Esophagus squamous epithelium (tissue), 5 donors: ENCODE measurements at regions not wholly inside any gene's neighbourhood (a gene's known extent, or its start where the extent isn't known, plus 50 kb on each side); places are given as distances from the start of the nearest gene placed in this dataset.

Experiments used
- DNase-seq: peaks from one replicate; lab custom pipeline; 2025; lab: John Stamatoyannopoulos, UW
- H3K27ac ChIP-seq, 4 donors: fragments of 200-600 bp; sonication (generic); one replicate each; pipeline ENCODE4 v1.5.1; 2016 to 2019; ENCODE audit warnings: mild to moderate bottlenecking in 1 of 4
- H3K27me3 ChIP-seq, 4 donors: fragments of 200-600 bp; sonication (generic); 1 replicate in 3 of 4; 2 replicates in 1 of 4; pipeline versions ENCODE4 v1.5.1 to v1.6.0; 2017 to 2021; ENCODE audit warnings: antibody characterized with exemption in 1 of 4
- H3K36me3 ChIP-seq, 3 donors: fragments of 200-600 bp; sonication (generic); one replicate each; pipeline ENCODE4 v1.5.1; 2016 to 2019
- H3K4me1 ChIP-seq, 3 donors: fragments of 200-600 bp; sonication (generic); one replicate each; pipeline ENCODE4 v1.5.1; 2017 to 2019
- H3K4me3 ChIP-seq, 4 donors: fragments of 200-600 bp; sonication (generic); 1 replicate in 3 of 4; 2 replicates in 1 of 4; pipeline ENCODE4 v1.5.1; 2016 to 2019; ENCODE audit warnings: mild to moderate bottlenecking in 2 of 4, moderate library complexity in 1 of 4
- H3K9me3 ChIP-seq, 3 donors: fragments of 200-600 bp; sonication (generic); one replicate each; pipeline ENCODE4 v1.5.1; 2016 to 2019
- POLR2A ChIP-seq, 4 donors: fragments of 450-650 bp; IDR thresholded peaks; one replicate each; pipeline ENCODE4 v1.6.1; 2017; ENCODE audit warnings: antibody characterized with exemption in 4 of 4, mild to moderate bottlenecking in 4 of 4, moderate library complexity in 3 of 4
- WGBS, 2 donors: methylation state at CpG; one replicate each; pipeline ENCODE4 v1.1.5; 2018; 5-methylcytosine and 5-hydroxymethylcytosine counted together
- intact Hi-C: fragments of 100-400 bp; cut with DNase I; formaldehyde crosslinking; loops from one replicate; pipeline ENCODE4 v1.15.0; 2022
- TF ChIP-seq, protein P1 (sequence below), 6 experiments: fragments of 450-650 bp in 4 of 6; fragments of 200-600 bp in 2 of 6; sonication (generic) in 2 of 6; IDR thresholded peaks; one replicate each; pipeline ENCODE4 v1.5.1; 2016 to 2019; ENCODE audit warnings: antibody characterized with exemption in 6 of 6, mild to moderate bottlenecking in 4 of 6, moderate library complexity in 4 of 6
- donor health status: DM: yes; HTN: yes; CAD: no.

DNA sequence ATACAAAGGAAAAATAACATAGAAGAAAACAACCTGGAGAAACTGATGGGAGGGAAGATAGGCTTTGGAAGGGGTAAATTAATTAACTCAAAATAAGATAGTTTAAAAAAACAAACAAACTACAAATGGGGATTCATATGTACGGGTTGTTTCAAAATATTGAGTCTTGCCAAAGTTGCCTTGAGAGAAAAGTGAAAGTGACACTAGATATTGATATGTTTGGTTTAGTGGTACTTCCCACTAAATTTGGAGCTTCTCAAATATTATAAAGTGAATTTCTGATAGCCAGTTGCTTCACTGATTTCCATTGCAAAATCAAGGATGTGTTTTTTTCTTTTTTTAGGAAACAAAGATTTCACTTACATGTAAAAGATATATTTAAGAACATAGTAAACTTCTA, 149.5 kb upstream of the RUNX1 start:
- peak overlapping the region in 3 of 4 donors; percentile 5 to 24 (median 17) for H3K27ac ChIP-seq
- no peak for TF ChIP-seq POLR2A (IDR thresholded peaks at IDR 0.05)
- TF ChIP-seq, protein P1, sequence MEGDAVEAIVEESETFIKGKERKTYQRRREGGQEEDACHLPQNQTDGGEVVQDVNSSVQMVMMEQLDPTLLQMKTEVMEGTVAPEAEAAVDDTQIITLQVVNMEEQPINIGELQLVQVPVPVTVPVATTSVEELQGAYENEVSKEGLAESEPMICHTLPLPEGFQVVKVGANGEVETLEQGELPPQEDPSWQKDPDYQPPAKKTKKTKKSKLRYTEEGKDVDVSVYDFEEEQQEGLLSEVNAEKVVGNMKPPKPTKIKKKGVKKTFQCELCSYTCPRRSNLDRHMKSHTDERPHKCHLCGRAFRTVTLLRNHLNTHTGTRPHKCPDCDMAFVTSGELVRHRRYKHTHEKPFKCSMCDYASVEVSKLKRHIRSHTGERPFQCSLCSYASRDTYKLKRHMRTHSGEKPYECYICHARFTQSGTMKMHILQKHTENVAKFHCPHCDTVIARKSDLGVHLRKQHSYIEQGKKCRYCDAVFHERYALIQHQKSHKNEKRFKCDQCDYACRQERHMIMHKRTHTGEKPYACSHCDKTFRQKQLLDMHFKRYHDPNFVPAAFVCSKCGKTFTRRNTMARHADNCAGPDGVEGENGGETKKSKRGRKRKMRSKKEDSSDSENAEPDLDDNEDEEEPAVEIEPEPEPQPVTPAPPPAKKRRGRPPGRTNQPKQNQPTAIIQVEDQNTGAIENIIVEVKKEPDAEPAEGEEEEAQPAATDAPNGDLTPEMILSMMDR (IDR thresholded peaks at IDR 0.05), result no peak
- peaks cover 0 to 27% (median 4%) of the 10 kb centered on the region in 3 donors for H3K4me1 ChIP-seq
- no peak for DNase-seq
- no peaks in the 10 kb centered on the region for H3K36me3 ChIP-seq
- H3K4me3 ChIP-seq, result no peak overlapping the region
- WGBS, 2 donors, result 31 to 46% methylated on average over 1 of the region's 1 CpG
- H3K27me3 ChIP-seq, result no peaks in the 10 kb centered on the region
- intact Hi-C loops, result no loop called here
- H3K9me3 ChIP-seq, result no peaks in the 10 kb centered on the region

DNA sequence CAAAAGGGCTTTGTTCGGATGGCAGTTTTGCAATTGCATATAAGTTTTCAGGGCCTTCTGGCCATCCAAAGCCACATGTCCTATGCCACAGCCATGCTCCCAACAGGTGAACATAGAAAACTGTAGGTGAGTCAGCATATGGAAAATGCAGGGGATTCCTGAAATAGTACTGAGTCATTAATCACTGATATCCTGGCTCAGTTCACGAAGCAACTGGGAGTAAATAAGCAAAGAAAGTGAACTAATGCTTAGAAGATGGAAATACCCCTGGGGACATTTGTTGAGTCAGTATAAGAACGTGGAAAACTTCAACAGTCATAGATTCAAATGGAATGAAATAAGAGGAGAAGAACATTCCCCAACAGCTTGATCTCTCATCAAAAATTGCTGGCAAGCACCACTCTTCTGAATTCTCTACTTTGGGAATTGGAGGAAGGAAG, 148.9 kb upstream of the RUNX1 start:
- intact Hi-C loops, result no loop called here
- Histone ChIP-seq H3K27me3 (no peaks in the 10 kb centered on the region), H3K4me3 (no peak overlapping the region), H3K36me3 (no peaks in the 10 kb centered on the region), H3K4me1 (peaks cover 0 to 27% (median 4%) of the 10 kb centered on the region in 3 donors), H3K9me3 (no peaks in the 10 kb centered on the region), H3K27ac (peak overlapping the region in 3 of 4 donors; percentile 5 to 24 (median 17))
- 17 to 26% methylated on average over 3 of the region's 3 CpGs for WGBS, 2 donors
- DNase-seq, result no peak
- TF ChIP-seq, protein P1 (IDR thresholded peaks at IDR 0.05), result no peak
- TF ChIP-seq POLR2A (IDR thresholded peaks at IDR 0.05), result no peak

DNA sequence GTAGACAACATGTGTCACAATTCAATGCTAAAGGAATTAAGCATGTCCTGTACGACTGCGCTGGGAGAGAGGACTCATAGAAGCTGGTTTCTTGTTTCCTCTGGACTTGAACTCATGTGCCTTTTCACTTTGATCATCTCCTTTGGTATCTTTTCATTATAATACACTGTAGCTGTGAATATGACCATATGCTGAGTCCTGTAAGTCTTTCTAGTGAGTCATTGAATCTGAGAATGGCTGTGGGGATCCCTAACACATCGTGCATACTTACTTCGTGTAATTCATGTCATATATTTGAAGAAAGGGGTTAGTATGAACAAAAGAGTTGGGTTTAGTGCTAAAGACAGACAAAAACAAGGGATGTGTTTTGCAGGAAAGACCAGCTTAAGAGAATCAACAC, 148.1 kb upstream of the RUNX1 start:
- intact Hi-C loops, result no loop called here
- no peak for DNase-seq
- H3K36me3 ChIP-seq, result no peaks in the 10 kb centered on the region
- H3K9me3 ChIP-seq, result no peaks in the 10 kb centered on the region
- no peaks in the 10 kb centered on the region for H3K27me3 ChIP-seq
- no peak for TF ChIP-seq POLR2A (IDR thresholded peaks at IDR 0.05)
- TF ChIP-seq, protein P1 (IDR thresholded peaks at IDR 0.05), result no peak
- H3K4me3 ChIP-seq, result no peak overlapping the region
- WGBS, 2 donors, result 69 to 71% methylated on average over 4 of the region's 4 CpGs
- peak overlapping the region in 1 of 4 donors; percentile 17 for H3K27ac ChIP-seq
- H3K4me1 ChIP-seq, result peaks cover 0 to 27% (median 4%) of the 10 kb centered on the region in 3 donors

DNA sequence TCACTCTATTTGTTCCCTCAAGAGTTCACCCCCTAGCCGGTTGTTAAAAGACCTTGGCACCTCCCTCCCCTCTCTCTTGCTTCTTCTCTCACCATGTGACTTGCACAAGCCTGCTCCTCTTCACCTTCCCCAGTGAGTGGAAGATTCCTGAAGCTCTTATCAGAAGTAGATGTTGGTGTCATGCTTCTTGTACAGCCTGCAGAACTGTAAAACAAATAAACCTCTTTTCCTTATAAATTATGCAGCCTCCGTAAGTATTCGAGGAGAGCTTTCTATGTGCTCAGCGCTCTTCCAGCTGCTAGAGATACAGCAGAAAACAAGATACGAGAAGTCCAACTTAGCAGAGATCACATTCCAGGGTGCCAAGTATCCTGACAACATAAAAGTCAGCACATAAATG, 147.0 kb upstream of the RUNX1 start:
- 83 to 84% methylated on average over 5 of the region's 5 CpGs for WGBS, 2 donors
- no peak for TF ChIP-seq POLR2A (IDR thresholded peaks at IDR 0.05)
- TF ChIP-seq, protein P1 (IDR thresholded peaks at IDR 0.05), result no peak

DNA sequence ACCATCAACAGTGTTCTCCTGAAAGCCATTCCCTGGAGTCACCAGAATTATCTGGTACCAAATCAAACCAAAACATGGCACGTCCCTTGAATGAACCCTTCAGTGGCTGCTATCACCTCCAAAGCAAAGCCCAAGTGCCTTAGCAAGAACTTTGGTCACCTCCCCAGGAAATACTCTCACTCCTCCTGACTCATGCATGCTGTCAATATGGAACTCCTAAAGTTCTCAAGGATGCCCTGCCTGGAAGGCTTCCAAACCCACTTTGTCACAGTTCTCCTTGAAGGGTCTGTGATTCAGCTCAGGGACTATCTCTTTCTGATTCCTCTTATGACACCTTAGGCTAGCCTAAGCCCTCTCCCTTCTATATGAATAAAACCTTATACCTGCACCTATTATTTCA, 146.1 kb upstream of the RUNX1 start:
- DNase-seq, result no peak
- intact Hi-C loops, result no loop called here

More for the DNA sequence above, 147.0 kb upstream of the RUNX1 start:
- peaks cover 0 to 27% (median 4%) of the 10 kb centered on the region in 3 donors for H3K4me1 ChIP-seq
- H3K9me3 ChIP-seq, result no peaks in the 10 kb centered on the region
- no peaks in the 10 kb centered on the region for H3K36me3 ChIP-seq
- H3K27me3 ChIP-seq, result no peaks in the 10 kb centered on the region
- DNase-seq, result no peak
- intact Hi-C loops, result no loop called here
- no peak overlapping the region for H3K27ac ChIP-seq
- no peak overlapping the region for H3K4me3 ChIP-seq

More for the DNA sequence above, 146.1 kb upstream of the RUNX1 start:
- Histone ChIP-seq H3K4me1 (peaks cover 0 to 34% (median 4%) of the 10 kb centered on the region in 3 donors), H3K27ac (no peak overlapping the region), H3K27me3 (no peaks in the 10 kb centered on the region), H3K9me3 (no peaks in the 10 kb centered on the region), H3K4me3 (no peak overlapping the region), H3K36me3 (no peaks in the 10 kb centered on the region)
- WGBS, 2 donors, result 90 to 100% methylated on average over 1 of the region's 1 CpG
- TF ChIP-seq POLR2A (IDR thresholded peaks at IDR 0.05), result no peak
- TF ChIP-seq, protein P1 (IDR thresholded peaks at IDR 0.05), result no peak
